MM.1S (cell line): ENCODE measurements at regions not wholly inside any gene's neighbourhood (a gene's known extent, or its start where the extent isn't known, plus 50 kb on each side); places are given as distances from the start of the nearest gene placed in this dataset.

Source experiments
- DNase-seq: peaks from one replicate; pipeline ENCODE4 v3.0.0-alpha.2; 2015
- H2AFZ ChIP-seq: fragments of 300-600 bp; sonication (generic); 2 replicates; pipeline ENCODE4 v1.6.0; 2016; ENCODE audit warnings: antibody characterized with exemption, low read length
- H3F3A ChIP-seq: fragments of 300-600 bp; sonication (generic); 2 replicates; pipeline ENCODE4 v1.6.1; 2016; ENCODE audit warnings: mild to moderate bottlenecking, antibody characterized with exemption, low read length, moderate library complexity, mixed read lengths; ENCODE audit not compliant: insufficient read depth
- H3K27ac ChIP-seq: fragments of 300-600 bp; sonication (generic); 2 replicates; pipeline ENCODE4 v1.5.1; 2016; ENCODE audit warnings: mild to moderate bottlenecking, low read length
- H3K27me3 ChIP-seq: fragments of 300-600 bp; sonication (generic); replicated peaks from 2 replicates; pipeline ENCODE4 v1.6.0; 2016; ENCODE audit warnings: low read length; ENCODE audit not compliant: insufficient read depth
- H3K36me3 ChIP-seq: fragments of 300-600 bp; sonication (generic); replicated peaks from 2 replicates; pipeline ENCODE4 v1.6.1; 2016; ENCODE audit warnings: mild to moderate bottlenecking, low read length, mixed read lengths; ENCODE audit not compliant: insufficient read depth
- H3K4me1 ChIP-seq: fragments of 300-600 bp; sonication (generic); 2 replicates; pipeline ENCODE4 v1.6.1; 2016; ENCODE audit warnings: low read length, mixed read lengths
- H3K4me2 ChIP-seq: fragments of 300-600 bp; sonication (generic); 2 replicates; pipeline ENCODE4 v1.6.0; 2016; ENCODE audit warnings: low read depth, low read length
- H3K4me3 ChIP-seq: fragments of 300-600 bp; sonication (generic); 2 replicates; pipeline ENCODE4 v1.5.1; 2016; ENCODE audit warnings: low read length, mixed read lengths
- H3K79me2 ChIP-seq: fragments of 300-600 bp; sonication (generic); 2 replicates; pipeline ENCODE4 v1.6.1; 2016; ENCODE audit warnings: mixed run types, low read length, mixed read lengths
- H3K9ac ChIP-seq: fragments of 300-600 bp; sonication (generic); 2 replicates; pipeline ENCODE4 v1.6.1; 2016; ENCODE audit warnings: low read length, mixed read lengths
- H3K9me2 ChIP-seq: fragments of 300-600 bp; sonication (generic); replicated peaks from 2 replicates; pipeline ENCODE4 v1.6.1; 2016; ENCODE audit warnings: mild to moderate bottlenecking, low read length, mixed read lengths; ENCODE audit not compliant: insufficient read depth
- H3K9me3 ChIP-seq: fragments of 300-600 bp; sonication (generic); replicated peaks from 2 replicates; pipeline ENCODE4 v1.6.1; 2016; ENCODE audit warnings: mild to moderate bottlenecking, low read length, mixed read lengths; ENCODE audit not compliant: insufficient read depth
- H4K20me1 ChIP-seq: fragments of 300-600 bp; sonication (generic); 2 replicates; pipeline ENCODE4 v1.6.1; 2016; ENCODE audit warnings: mild to moderate bottlenecking, low read length, moderate library complexity, mixed read lengths; ENCODE audit not compliant: insufficient read depth
- CTCF ChIP-seq: fragments of 300-600 bp; sonication (generic); IDR thresholded peaks from 2 replicates; pipeline ENCODE4 v1.5.1; 2016; ENCODE audit warnings: antibody characterized with exemption, low read length, mixed read lengths
- EZH2 ChIP-seq: fragments of 300-600 bp; sonication (generic); optimal IDR thresholded peaks from 2 replicates; pipeline ENCODE3; 2017; ENCODE audit warnings: low read depth, mild to moderate bottlenecking, antibody characterized with exemption, low read length, mixed read lengths
- EZH2phosphoT487 ChIP-seq: fragments of 300-600 bp; sonication (generic); IDR thresholded peaks from 2 replicates; pipeline ENCODE4 v1.6.1; 2018; ENCODE audit warnings: antibody characterized with exemption, low read length

GRCh38 chr4:96465834-96466233, 625.9 kb downstream of the PDHA2 start:
- Histone ChIP-seq H3K27ac (no peak overlapping the region), H3K9ac (no peak overlapping the region), H2AFZ (no peak overlapping the region), H3K9me2 (no peaks in the 10 kb centered on the region), H3K79me2 (no peaks in the 10 kb centered on the region), H3F3A (no peaks in the 10 kb centered on the region), H3K36me3 (no peaks in the 10 kb centered on the region), H4K20me1 (no peaks in the 10 kb centered on the region), H3K4me1 (no peaks in the 10 kb centered on the region), H3K27me3 (no peaks in the 10 kb centered on the region), H3K4me2 (no peak overlapping the region), H3K9me3 (no peaks in the 10 kb centered on the region), H3K4me3 (no peak overlapping the region)
- no peak for DNase-seq
- TF ChIP-seq CTCF (no peak), EZH2phosphoT487 (no peak), EZH2 (no peak)

- H3K27me3 ChIP-seq = no peaks in the 10 kb centered on the region
- H3K9me3 ChIP-seq = no peaks in the 10 kb centered on the region
- H3K4me2 ChIP-seq = no peak overlapping the region
- H3K9me2 ChIP-seq = no peaks in the 10 kb centered on the region
- no peaks in the 10 kb centered on the region for H3K36me3 ChIP-seq
- H3K4me3 ChIP-seq = no peak overlapping the region
- H4K20me1 ChIP-seq = no peaks in the 10 kb centered on the region
- TF ChIP-seq EZH2 (no peak), EZH2phosphoT487 (no peak), CTCF (no peak)
- H3K79me2 ChIP-seq = no peaks in the 10 kb centered on the region
- no peak overlapping the region for H2AFZ ChIP-seq
- DNase-seq = no peak
- H3F3A ChIP-seq = no peaks in the 10 kb centered on the region
- H3K9ac ChIP-seq = no peak overlapping the region
- H3K27ac ChIP-seq = no peak overlapping the region
- H3K4me1 ChIP-seq = no peaks in the 10 kb centered on the region
Measured at GRCh38 chr4:96471956-96472867, 632.3 kb downstream of the PDHA2 start.

- H3K36me3 ChIP-seq = no peaks in the 10 kb centered on the region
- H3K79me2 ChIP-seq = no peaks in the 10 kb centered on the region
- H3K9me3 ChIP-seq = no peaks in the 10 kb centered on the region
- no peaks in the 10 kb centered on the region for H3K27me3 ChIP-seq
- no peaks in the 10 kb centered on the region for H3F3A ChIP-seq
- H3K4me2 ChIP-seq = no peak overlapping the region
- H3K9me2 ChIP-seq = no peaks in the 10 kb centered on the region
- no peak overlapping the region for H2AFZ ChIP-seq
- H4K20me1 ChIP-seq = no peaks in the 10 kb centered on the region
- TF ChIP-seq EZH2 (no peak), CTCF (no peak), EZH2phosphoT487 (no peak)
- no peak overlapping the region for H3K27ac ChIP-seq
- no peak overlapping the region for H3K4me3 ChIP-seq
- no peak for DNase-seq
- no peak overlapping the region for H3K9ac ChIP-seq
- H3K4me1 ChIP-seq = no peaks in the 10 kb centered on the region
Measured at GRCh38 chr4:96473246-96473645, 633.4 kb downstream of the PDHA2 start.
